ENCODE measurements at regions not wholly inside any gene's neighbourhood (a gene's known extent, or its start where the extent isn't known, plus 50 kb on each side); places are given as distances from the start of the nearest gene placed in this dataset.

DNA sequence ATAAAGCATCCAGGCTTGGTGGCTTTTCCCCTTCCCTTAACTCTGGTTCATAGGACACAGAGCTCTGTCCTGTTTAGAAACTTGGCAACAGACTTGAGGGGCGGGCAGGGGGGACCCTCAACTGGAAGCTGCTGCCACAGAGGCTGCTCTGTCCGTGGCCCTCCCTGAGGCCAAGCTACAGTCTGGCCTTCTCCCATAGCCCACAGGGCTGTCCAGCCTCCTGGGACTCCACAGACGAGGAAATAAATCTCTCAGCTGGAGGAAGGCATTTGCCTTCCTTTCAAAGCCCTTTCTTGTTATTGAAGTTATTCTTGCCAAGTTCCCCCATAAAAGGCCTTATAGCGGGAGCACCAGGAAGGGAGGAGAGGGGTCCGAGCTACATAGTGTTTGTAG lies 248.8 kb upstream of the TPM1 start:
- DNase-seq: no peak

DNA sequence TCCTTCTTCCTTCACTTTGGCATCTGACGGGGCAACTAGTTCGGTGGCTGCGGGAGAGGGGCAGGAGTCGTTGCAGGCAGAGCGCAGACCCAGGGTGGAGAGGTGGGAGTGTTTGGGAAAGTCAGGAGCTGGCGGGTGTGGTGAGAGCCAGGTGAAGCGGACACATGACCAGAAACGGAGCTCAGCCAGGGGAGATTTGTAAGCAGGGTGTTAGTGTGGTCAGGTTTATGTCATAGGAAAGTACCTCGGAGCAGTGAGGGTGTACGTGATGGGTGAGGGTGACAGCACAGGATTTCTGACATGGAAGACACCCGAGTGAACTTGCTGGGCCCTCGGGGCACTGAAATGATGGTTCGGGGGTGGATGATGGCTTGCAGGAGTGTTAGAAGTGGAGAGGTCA lies 247.4 kb upstream of the TPM1 start:
- no peak for DNase-seq

GRCh38 chr15:62795700-62796695 lies 246.5 kb upstream of the TPM1 start:
- DNase-seq: no peak

GRCh38 chr15:62797171-62797570 lies 245.4 kb upstream of the TPM1 start:
- no peak for DNase-seq

DNA sequence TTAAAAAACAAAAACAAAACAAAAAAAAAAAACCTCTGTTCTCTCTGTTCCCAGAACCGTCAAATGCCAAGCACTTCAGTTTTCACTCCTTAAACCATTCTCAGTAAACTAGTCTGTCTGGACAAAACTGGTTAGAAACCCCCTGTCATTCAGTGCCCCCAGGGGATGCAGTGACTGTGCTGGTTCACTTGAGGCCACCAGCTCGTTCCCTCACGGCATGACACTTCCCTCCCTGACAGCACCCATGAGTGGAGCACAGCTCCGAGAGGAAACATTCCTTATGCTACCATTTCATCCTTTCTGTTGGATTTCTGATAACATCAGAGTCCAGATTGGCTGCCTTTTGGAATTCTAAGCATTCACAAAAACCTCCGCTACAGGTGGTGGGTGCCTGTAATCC lies 244.0 kb upstream of the TPM1 start:
- no peak for DNase-seq

DNA sequence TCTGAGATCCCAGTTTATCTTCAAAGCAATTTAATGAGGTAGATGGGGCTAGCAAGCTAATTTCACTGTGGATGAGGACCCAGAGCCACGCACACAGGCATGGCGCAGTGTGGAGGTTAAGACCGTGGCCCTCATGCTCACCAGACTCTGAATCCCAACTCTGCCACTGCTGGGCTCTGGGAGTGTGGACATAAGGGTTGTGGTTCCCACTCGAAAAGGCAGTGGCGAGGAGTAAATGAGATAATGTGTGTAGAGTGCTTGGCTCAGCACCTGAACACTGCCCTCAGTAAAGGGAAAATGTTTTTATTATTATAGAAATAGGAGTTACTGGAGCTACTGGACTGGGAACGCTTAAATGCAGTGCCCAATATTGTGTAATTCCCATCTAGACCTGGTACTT lies 243.5 kb upstream of the TPM1 start:
- no peak for DNase-seq

DNA sequence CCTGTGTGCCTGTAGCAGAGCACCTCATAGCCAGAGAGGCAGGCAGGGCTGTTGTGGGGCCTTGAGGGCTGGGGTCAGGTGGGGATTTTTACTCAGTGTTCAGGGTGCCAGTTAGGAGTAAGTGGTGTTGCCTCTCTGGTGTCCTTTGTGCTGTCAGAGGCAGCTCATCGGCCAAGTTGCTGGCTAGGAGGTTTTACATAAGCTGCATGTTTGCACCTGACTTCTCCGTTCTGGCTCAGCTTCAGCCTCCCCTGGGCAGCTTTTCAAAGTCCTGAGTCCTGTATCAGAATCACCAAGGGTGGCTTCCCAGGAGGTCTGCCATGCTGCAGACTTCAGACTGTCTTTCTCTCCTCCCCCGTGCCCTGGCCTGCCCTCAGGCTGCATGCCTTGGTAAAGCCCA lies 242.6 kb upstream of the TPM1 start:
- no peak for DNase-seq

DNA sequence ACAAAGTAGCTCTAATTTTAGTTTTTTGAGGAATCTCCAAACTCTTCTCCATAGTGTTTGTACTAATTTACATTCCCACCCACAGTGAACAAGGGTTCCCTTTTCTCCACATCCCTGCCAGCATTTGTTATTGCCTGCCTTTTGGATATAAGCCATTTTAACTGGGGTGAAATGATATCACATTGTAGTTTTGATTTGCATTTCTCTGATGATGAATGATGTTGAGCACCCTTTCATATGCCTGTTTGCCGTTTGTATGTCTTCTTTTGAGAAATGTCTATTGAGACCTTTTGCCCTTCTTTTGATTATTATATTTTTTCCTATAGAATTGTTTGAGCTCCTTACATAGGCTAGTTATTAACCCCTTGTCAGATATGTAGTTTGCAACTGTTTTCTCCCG lies 239.9 kb upstream of the TPM1 start:
- no peak for DNase-seq

GRCh38 chr15:62803856-62804400 lies 238.6 kb upstream of the TPM1 start:
- no peak for DNase-seq

GRCh38 chr15:62805502-62805901 lies 237.0 kb upstream of the TPM1 start:
- DNase-seq: no peak

GRCh38 chr15:62807539-62808130 lies 234.9 kb upstream of the TPM1 start:
- no peak for DNase-seq

GRCh38 chr15:62809115-62809967 lies 233.2 kb upstream of the TPM1 start:
- DNase-seq: no peak

DNA sequence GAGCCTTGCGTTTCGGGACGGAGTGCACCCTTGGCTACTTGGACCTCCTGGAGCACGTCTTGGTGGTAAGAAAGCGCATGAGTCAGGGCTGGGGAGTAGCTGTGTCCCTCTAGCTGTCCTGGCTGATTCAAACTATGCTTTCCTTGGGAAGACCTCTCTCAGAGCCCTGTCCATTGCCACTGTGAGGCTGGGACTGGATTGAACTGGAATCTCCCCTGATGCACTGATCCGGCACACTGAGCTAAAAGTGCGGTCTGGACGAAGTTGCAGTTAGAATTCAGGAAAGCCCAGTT lies 232.6 kb upstream of the TPM1 start:
- DNase-seq: no peak

DNA sequence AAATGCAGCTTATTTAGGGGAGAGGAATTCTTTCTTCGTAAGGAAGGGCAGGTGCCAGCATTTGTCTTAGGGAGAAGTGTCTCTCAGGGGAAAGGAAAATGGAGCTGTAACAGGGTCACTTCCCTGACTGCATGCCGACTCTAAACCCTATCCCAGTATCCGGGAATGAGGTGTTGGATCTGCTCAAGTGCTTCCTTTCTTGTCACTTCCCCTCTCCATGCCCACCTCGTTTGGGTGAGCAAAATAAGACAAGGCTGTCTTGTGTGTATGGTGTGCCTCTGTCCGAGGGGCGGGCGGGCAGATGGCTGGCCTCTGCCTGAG lies 230.1 kb upstream of the TPM1 start:
- DNase-seq: no peak

- no peak for DNase-seq
Observed at GRCh38 chr15:62816342-62817069, 226.0 kb upstream of the TPM1 start.

DNA sequence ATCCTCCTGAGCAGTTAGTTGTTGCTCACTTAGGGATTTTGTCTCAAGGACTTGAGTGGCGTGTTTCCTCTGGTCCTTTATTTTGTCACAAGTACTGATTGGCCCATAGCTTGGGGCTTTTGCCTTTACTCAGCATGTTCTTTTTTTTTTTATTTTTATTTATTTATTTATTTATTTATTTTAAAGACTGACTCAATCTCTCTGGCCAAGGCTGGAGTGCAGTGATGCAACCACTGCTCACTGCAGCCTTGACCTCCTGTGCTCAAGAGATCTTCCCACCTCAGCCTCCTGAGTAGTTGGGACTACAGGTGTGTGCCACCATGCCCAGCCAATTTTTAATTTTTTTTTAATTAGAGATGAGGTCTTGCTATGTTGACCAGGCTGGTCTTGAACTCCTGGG lies 223.9 kb upstream of the TPM1 start:
- no peak for DNase-seq

- no peak for DNase-seq
Observed at GRCh38 chr15:62821384-62822131, 221.0 kb upstream of the TPM1 start.

DNA sequence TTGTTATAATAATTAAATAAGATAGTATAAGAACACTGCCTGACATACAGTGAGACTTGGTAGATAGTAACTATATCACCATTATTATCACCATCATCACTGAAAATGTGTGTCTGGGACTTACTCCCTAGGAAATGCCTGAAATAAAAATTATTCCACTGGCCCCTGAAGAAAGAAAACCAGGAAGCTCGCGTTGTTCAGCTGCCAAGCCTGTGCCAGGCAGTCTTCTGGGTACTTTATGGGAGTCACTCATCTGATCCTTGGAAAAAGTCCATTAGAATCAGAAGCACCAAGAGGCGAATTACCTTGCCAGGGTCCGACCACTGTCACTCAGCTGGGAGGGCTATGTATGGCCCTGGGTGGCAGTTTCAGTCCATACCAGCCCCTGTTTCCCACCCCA lies 220.3 kb upstream of the TPM1 start:
- no peak for DNase-seq

- no peak for DNase-seq
Observed at GRCh38 chr15:62823561-62823960, 219.0 kb upstream of the TPM1 start.

DNA sequence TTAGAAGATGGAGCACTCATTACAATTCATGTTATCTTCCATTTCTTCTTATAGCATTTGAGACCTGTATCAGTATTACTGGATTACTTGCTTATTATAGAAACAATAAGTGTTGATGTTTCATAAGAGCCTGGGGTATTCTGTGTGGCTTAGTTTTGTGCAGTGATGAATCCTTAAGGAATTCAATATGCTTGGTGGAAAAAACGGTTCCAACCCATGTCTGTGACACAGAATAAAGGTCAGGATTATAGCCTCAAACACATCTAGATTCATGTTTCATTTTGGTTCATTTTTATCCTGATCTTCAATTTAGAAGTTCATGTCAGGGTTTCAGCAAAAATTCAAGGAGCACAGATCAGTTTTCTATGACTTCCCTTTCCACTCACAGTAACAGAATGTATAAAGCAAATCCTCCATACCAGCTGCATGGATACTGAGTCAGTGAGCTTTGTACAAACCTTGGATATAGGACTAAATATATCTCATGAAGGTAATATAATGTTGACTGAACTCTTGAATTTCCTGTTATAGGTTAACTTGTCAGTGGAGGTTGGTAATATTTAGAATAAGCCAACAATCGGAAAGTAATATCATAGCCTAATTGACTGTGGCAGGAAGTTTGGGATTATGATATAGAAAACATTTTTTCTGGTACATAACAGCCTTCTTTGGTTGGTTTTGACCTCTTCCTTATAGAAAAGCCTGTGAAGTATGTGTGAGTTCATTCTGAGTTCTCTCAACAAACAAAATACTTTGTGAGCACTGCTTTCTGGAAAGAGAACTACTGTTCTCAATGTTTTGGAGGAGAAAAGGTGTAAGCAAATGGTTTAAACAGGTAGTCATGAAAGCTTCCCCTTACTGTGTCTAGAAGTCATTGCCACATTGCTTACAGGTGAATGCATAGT lies 218.2 kb upstream of the TPM1 start:
- no peak for DNase-seq

- no peak for DNase-seq
Observed at GRCh38 chr15:62825191-62825590, 217.4 kb upstream of the TPM1 start.

Measured in DMS153 (cell line).